ENCODE measurements at regions not wholly inside any gene's neighbourhood (a gene's known extent, or its start where the extent isn't known, plus 50 kb on each side); places are given as distances from the start of the nearest gene placed in this dataset.

GRCh38 chr2:16255120-16255519, 314.8 kb downstream of the MYCN start:
- no peaks in the 10 kb centered on the region for H4K20me1 ChIP-seq (ENCODE audit: insufficient read depth, low read length)
- DNase-seq (no peak), ATAC-seq (ENCODE audit: low read depth) (no peak)
- H3K79me1 ChIP-seq (ENCODE audit: low read depth in 1 of 2, low read length in 2 of 2), result no peaks in the 10 kb centered on the region
- dilution Hi-C loops (cut with HindIII; ENCODE audit: low sequenced_read_pairs, unreplicated experiment), result no loop called here
- H2BK5ac ChIP-seq (ENCODE audit: low read depth, low read length, poor library complexity, severe bottlenecking), result no peak overlapping the region
- no peak overlapping the region for H4K91ac ChIP-seq (ENCODE audit: insufficient read depth, low read depth, low read length)
- H2BK120ac ChIP-seq (ENCODE audit: low read depth, low read length), result no peak overlapping the region
- no peak overlapping the region for H2AK5ac ChIP-seq (ENCODE audit: low read depth, low read length)
- no peaks in the 10 kb centered on the region for H3K36me3 ChIP-seq (ENCODE audit: control insufficient read depth, insufficient read depth, low read length)
- no peaks in the 10 kb centered on the region for H3K4me1 ChIP-seq (ENCODE audit: control insufficient read depth, insufficient read depth, low read length)
- H3K4me2 ChIP-seq (ENCODE audit: low read depth, low read length), result no peak overlapping the region
- no CpG with 5 or more reads among the region's 4 CpGs for WGBS, 2 experiments (ENCODE audit: extremely low coverage in 2 of 2, insufficient read length in 1 of 2)
- in situ Hi-C loops (cut with MboI; ENCODE audit: low sequenced_read_pairs), result no loop called here
- H3K9me1 ChIP-seq (ENCODE audit: insufficient read depth, low read length), result no peaks in the 10 kb centered on the region
- intact Hi-C loops (cut with micrococcal nuclease), result no loop called here
- H3K4ac ChIP-seq (ENCODE audit: low read depth, low read length), result no peak overlapping the region
- H3K9me3 ChIP-seq (ENCODE audit: control insufficient read depth, insufficient read depth, low read length), result peaks cover 36% of the 10 kb centered on the region
- no peak overlapping the region for H2BK20ac ChIP-seq (ENCODE audit: low read depth, low read length)
- no peak overlapping the region for H3K56ac ChIP-seq (ENCODE audit: extremely low read depth, insufficient read depth, low read length)
- H2AK9ac ChIP-seq (replicated peaks; ENCODE audit: low read depth, low read length, poor library complexity), result no peak overlapping the region
- BruUV-seq (replicated peaks), result no TSS peak
- H2BK15ac ChIP-seq (ENCODE audit: low read depth, low read length), result no peak overlapping the region
- no peak overlapping the region for H3K4me3 ChIP-seq (ENCODE audit: insufficient read depth, low read depth, low read length)
- H3K9ac ChIP-seq (ENCODE audit: low read depth, low read length), result no peak overlapping the region
- no peaks in the 10 kb centered on the region for H3K27me3 ChIP-seq (ENCODE audit: control insufficient read depth, insufficient read depth, low read length)
- no peak overlapping the region for H4K8ac ChIP-seq (ENCODE audit: low read depth in 2 of 2, low read length in 2 of 2)
- TF ChIP-seq RFX5 (IDR thresholded peaks at IDR 0.05; ENCODE audit: low read depth, low read length) (no peak), BHLHE40 (IDR thresholded peaks at IDR 0.05; ENCODE audit: low read depth, low read length) (no peak), RAD21 (IDR thresholded peaks at IDR 0.05; ENCODE audit: low read length) (no peak), FOS (IDR thresholded peaks at IDR 0.05; ENCODE audit: low read depth, low read length) (no peak), NFE2L2 (IDR thresholded peaks at IDR 0.05; ENCODE audit: low read depth, low read length) (no peak), MXI1 (IDR thresholded peaks at IDR 0.05; ENCODE audit: borderline replicate concordance, low read depth, low read length) (no peak), POLR2A (IDR thresholded peaks at IDR 0.05; ENCODE audit: low read depth, low read length) (no peak), MAZ (IDR thresholded peaks at IDR 0.05; ENCODE audit: borderline replicate concordance, low read depth, low read length) (no peak), CHD1 (IDR thresholded peaks at IDR 0.05; ENCODE audit: low read depth, low read length) (no peak), MAFK (IDR thresholded peaks at IDR 0.05; ENCODE audit: low read depth, low read length) (no peak)
- TF ChIP-seq, protein P1, sequence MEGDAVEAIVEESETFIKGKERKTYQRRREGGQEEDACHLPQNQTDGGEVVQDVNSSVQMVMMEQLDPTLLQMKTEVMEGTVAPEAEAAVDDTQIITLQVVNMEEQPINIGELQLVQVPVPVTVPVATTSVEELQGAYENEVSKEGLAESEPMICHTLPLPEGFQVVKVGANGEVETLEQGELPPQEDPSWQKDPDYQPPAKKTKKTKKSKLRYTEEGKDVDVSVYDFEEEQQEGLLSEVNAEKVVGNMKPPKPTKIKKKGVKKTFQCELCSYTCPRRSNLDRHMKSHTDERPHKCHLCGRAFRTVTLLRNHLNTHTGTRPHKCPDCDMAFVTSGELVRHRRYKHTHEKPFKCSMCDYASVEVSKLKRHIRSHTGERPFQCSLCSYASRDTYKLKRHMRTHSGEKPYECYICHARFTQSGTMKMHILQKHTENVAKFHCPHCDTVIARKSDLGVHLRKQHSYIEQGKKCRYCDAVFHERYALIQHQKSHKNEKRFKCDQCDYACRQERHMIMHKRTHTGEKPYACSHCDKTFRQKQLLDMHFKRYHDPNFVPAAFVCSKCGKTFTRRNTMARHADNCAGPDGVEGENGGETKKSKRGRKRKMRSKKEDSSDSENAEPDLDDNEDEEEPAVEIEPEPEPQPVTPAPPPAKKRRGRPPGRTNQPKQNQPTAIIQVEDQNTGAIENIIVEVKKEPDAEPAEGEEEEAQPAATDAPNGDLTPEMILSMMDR (conservative IDR thresholded peaks at IDR 0.05; ENCODE audit: low read depth, low read length), result no peak
- TF ChIP-seq, protein P2, sequence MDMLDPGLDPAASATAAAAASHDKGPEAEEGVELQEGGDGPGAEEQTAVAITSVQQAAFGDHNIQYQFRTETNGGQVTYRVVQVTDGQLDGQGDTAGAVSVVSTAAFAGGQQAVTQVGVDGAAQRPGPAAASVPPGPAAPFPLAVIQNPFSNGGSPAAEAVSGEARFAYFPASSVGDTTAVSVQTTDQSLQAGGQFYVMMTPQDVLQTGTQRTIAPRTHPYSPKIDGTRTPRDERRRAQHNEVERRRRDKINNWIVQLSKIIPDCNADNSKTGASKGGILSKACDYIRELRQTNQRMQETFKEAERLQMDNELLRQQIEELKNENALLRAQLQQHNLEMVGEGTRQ (IDR thresholded peaks at IDR 0.05; ENCODE audit: low read depth, low read length), result no peak
- no peak overlapping the region for H3K23ac ChIP-seq (ENCODE audit: low read depth, low read length)
- H4K5ac ChIP-seq (ENCODE audit: low read depth, low read length), result no peak overlapping the region
- H2AFZ ChIP-seq (replicated peaks; ENCODE audit: low read length, poor library complexity), result no peak overlapping the region
- POLR2A ChIA-PET (ENCODE audit: unreplicated experiment), result no interaction called here
- H3K27ac ChIP-seq (ENCODE audit: insufficient read depth, low read length), result no peak overlapping the region
- CTCF ChIA-PET, result no interaction called here
- H3K14ac ChIP-seq (replicated peaks; ENCODE audit: low read depth, low read length), result no peak overlapping the region
- no peak overlapping the region for H3K18ac ChIP-seq (ENCODE audit: low read depth, low read length)

All from IMR-90 (cell line).